ENCODE measurements at regions not wholly inside any gene's neighbourhood (a gene's known extent, or its start where the extent isn't known, plus 50 kb on each side); places are given as distances from the start of the nearest gene placed in this dataset.
"Not testable (repeated sequence)": the region's sequence is repeated elsewhere in the genome, so short reads cannot be mapped to it uniquely, and the experiment has no call there.

- DNase-seq = no peak
These were observed 450.9 kb upstream of the MYT1L start for GRCh38 chr2:2782007-2782406.

- DNase-seq = no peak
These were observed 448.7 kb upstream of the MYT1L start for GRCh38 chr2:2779727-2780126.

GRCh38 chr2:2777876-2778275, 446.8 kb upstream of the MYT1L start:
- DNase-seq = no peak

- no peak for DNase-seq
These were observed 446.1 kb upstream of the MYT1L start for GRCh38 chr2:2777213-2777612.

- no peak for DNase-seq
These were observed 443.9 kb upstream of the MYT1L start for GRCh38 chr2:2775018-2775417.

GRCh38 chr2:2773692-2774091, 442.6 kb upstream of the MYT1L start:
- no peak for DNase-seq

GRCh38 chr2:2773080-2773479, 442.0 kb upstream of the MYT1L start:
- DNase-seq = not testable (repeated sequence)

GRCh38 chr2:2771721-2772411, 440.8 kb upstream of the MYT1L start:
- no peak for DNase-seq

GRCh38 chr2:2769481-2770431, 438.7 kb upstream of the MYT1L start:
- DNase-seq = no peak

GRCh38 chr2:2768476-2768875, 437.4 kb upstream of the MYT1L start:
- DNase-seq = no peak

- DNase-seq = no peak
These were observed 436.8 kb upstream of the MYT1L start for GRCh38 chr2:2767837-2768236.

GRCh38 chr2:2765839-2766495, 434.9 kb upstream of the MYT1L start:
- DNase-seq = no peak

- no peak for DNase-seq
These were observed 434.2 kb upstream of the MYT1L start for GRCh38 chr2:2765176-2765800.

- DNase-seq = no peak
These were observed 433.7 kb upstream of the MYT1L start for GRCh38 chr2:2764739-2765138.

GRCh38 chr2:2764001-2764355, 432.9 kb upstream of the MYT1L start:
- no peak for DNase-seq

- no peak for DNase-seq
These were observed 432.4 kb upstream of the MYT1L start for GRCh38 chr2:2763351-2764000.

GRCh38 chr2:2762913-2763312, 431.8 kb upstream of the MYT1L start:
- no peak for DNase-seq

GRCh38 chr2:2762166-2762908, 431.3 kb upstream of the MYT1L start:
- no peak for DNase-seq

- DNase-seq = no peak
These were observed 427.8 kb upstream of the MYT1L start for GRCh38 chr2:2758793-2759367.

- no peak for DNase-seq
These were observed 426.7 kb upstream of the MYT1L start for GRCh38 chr2:2757764-2758163.

- DNase-seq = no peak
These were observed 425.8 kb upstream of the MYT1L start for GRCh38 chr2:2756886-2757285.

GRCh38 chr2:2755990-2756389, 424.9 kb upstream of the MYT1L start:
- DNase-seq = no peak

All from CD4-positive, alpha-beta T cell treated with Interferon gamma for 1 hour (primary cell).